ENCODE measurements at regions not wholly inside any gene's neighbourhood (a gene's known extent, or its start where the extent isn't known, plus 50 kb on each side); places are given as distances from the start of the nearest gene placed in this dataset.

DNA sequence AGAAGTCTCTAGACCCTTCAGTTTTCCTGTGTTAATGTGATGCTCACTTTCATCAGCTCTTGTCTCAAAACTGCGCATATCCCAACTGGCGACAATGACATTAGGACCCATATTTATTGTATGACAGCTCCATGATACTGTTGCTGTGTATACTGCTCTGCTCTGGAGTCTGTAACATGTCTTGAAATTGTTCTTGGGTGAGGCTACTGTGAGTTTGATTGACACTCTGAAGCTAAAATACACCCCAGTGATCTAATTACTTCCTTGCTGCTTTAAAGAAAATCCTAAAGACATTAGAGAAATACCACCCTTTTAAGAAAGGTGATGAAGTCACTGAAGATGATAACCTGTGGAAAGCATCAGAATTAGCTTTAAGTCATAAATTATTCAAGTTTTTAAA, 1046.2 kb downstream of the KCNT2 start:
- TF ChIP-seq, protein P1, sequence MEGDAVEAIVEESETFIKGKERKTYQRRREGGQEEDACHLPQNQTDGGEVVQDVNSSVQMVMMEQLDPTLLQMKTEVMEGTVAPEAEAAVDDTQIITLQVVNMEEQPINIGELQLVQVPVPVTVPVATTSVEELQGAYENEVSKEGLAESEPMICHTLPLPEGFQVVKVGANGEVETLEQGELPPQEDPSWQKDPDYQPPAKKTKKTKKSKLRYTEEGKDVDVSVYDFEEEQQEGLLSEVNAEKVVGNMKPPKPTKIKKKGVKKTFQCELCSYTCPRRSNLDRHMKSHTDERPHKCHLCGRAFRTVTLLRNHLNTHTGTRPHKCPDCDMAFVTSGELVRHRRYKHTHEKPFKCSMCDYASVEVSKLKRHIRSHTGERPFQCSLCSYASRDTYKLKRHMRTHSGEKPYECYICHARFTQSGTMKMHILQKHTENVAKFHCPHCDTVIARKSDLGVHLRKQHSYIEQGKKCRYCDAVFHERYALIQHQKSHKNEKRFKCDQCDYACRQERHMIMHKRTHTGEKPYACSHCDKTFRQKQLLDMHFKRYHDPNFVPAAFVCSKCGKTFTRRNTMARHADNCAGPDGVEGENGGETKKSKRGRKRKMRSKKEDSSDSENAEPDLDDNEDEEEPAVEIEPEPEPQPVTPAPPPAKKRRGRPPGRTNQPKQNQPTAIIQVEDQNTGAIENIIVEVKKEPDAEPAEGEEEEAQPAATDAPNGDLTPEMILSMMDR (IDR thresholded peaks at IDR 0.05) = no peak
- no peak for TF ChIP-seq POLR2A (IDR thresholded peaks at IDR 0.05)
